ENCODE measurements at regions not wholly inside any gene's neighbourhood (a gene's known extent, or its start where the extent isn't known, plus 50 kb on each side); places are given as distances from the start of the nearest gene placed in this dataset.

DNA sequence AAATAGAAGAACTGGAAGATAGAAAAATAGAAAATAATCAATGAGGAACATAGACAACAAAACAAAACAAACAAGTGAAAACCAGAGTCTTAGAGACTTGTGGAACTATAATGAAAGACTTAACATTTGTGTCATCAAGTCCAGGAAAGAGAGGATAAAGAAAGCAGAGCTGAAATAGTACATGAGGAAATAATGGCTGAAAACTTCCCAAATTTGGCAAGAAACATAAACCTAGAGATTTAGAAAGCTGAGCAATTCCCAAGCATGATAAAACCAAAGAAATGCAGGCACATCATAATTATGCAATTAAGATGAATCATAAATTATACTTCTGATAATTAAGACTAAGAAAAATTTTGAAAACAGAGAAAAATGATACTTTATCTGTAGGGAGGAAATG lies 614.5 kb downstream of the ETS1 start:
- no peak for DNase-seq
- Mint-ChIP-seq H3K27ac (no peak overlapping the region), H3K9me3 (no peaks in the 10 kb centered on the region), H3K4me1 (ENCODE audit: low read depth) (no peaks in the 10 kb centered on the region), H3K36me3 (ENCODE audit: low read depth) (no peaks in the 10 kb centered on the region), H3K27me3 (ENCODE audit: insufficient read depth) (no peaks in the 10 kb centered on the region), H3K4me3 (no peak overlapping the region)
- TF ChIP-seq, protein P1, sequence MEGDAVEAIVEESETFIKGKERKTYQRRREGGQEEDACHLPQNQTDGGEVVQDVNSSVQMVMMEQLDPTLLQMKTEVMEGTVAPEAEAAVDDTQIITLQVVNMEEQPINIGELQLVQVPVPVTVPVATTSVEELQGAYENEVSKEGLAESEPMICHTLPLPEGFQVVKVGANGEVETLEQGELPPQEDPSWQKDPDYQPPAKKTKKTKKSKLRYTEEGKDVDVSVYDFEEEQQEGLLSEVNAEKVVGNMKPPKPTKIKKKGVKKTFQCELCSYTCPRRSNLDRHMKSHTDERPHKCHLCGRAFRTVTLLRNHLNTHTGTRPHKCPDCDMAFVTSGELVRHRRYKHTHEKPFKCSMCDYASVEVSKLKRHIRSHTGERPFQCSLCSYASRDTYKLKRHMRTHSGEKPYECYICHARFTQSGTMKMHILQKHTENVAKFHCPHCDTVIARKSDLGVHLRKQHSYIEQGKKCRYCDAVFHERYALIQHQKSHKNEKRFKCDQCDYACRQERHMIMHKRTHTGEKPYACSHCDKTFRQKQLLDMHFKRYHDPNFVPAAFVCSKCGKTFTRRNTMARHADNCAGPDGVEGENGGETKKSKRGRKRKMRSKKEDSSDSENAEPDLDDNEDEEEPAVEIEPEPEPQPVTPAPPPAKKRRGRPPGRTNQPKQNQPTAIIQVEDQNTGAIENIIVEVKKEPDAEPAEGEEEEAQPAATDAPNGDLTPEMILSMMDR (IDR thresholded peaks at IDR 0.05) = no peak

- H3K36me3 Mint-ChIP-seq (ENCODE audit: low read depth) = no peaks in the 10 kb centered on the region
- DNase-seq = no peak
- H3K4me3 Mint-ChIP-seq = no peak overlapping the region
- no peaks in the 10 kb centered on the region; the same call in 1 of the 2 replicates for H3K27me3 Mint-ChIP-seq (ENCODE audit: insufficient read depth)
- H3K9me3 Mint-ChIP-seq = no peaks in the 10 kb centered on the region
- TF ChIP-seq, protein P1 (IDR thresholded peaks at IDR 0.05) = no peak
- no peak overlapping the region for H3K27ac Mint-ChIP-seq
- H3K4me1 Mint-ChIP-seq (ENCODE audit: low read depth) = peaks cover 4% of the 10 kb centered on the region; the same call in 1 of the 2 replicates
Observed at GRCh38 chr11:127971448-127971847, 615.9 kb downstream of the ETS1 start.

- H3K36me3 Mint-ChIP-seq (ENCODE audit: low read depth) = no peaks in the 10 kb centered on the region
- H3K27ac Mint-ChIP-seq = no peak overlapping the region
- no peak overlapping the region for H3K4me3 Mint-ChIP-seq
- H3K9me3 Mint-ChIP-seq = no peaks in the 10 kb centered on the region
- peaks cover 9% of the 10 kb centered on the region; the same call in 1 of the 2 replicates for H3K4me1 Mint-ChIP-seq (ENCODE audit: low read depth)
- TF ChIP-seq, protein P1 (IDR thresholded peaks at IDR 0.05) = no peak
- no peak for DNase-seq
- H3K27me3 Mint-ChIP-seq (ENCODE audit: insufficient read depth) = no peaks in the 10 kb centered on the region; the same call in 1 of the 2 replicates
Observed at GRCh38 chr11:127966821-127967220, 620.5 kb downstream of the ETS1 start.

DNA sequence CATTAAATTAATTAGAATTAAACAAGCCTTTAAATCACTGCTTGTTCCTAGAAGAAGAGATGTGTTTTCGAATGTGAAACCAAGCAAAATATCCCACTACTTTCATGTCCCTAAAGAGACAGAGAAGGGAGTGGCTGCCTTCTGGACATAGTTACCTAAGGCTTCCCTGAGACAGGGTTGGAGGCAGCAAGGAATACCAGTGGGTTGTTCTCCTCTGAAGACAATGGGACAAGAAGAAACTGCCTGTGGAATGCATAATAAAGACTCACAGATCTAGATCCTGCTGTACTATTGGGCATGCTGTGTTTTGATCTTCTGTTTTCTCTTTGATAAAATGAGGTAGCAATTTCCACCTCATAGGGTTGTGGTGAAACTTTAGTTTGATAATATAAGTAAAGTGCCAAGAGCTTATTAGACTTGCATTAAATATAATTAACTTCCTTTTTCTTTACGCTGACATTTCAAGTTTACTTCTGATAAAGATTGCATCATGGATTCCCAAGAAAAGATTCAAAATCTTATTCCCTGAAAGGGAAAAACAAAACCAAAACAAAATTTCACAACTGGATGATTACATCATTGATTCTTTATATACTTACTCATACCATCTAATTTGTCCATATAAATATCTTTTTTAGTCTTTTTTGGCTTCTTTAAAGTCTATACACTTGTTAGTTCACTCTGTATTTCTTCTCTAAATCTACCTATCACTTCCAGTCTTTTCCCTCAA lies 621.3 kb downstream of the ETS1 start:
- H3K4me1 Mint-ChIP-seq (ENCODE audit: low read depth) = peaks cover 9% of the 10 kb centered on the region; the same call in 1 of the 2 replicates
- no peak overlapping the region for H3K27ac Mint-ChIP-seq
- H3K27me3 Mint-ChIP-seq (ENCODE audit: insufficient read depth) = no peaks in the 10 kb centered on the region; the same call in 1 of the 2 replicates
- no peak overlapping the region for H3K4me3 Mint-ChIP-seq
- no peaks in the 10 kb centered on the region for H3K9me3 Mint-ChIP-seq
- TF ChIP-seq, protein P1 (IDR thresholded peaks at IDR 0.05) = no peak
- H3K36me3 Mint-ChIP-seq (ENCODE audit: low read depth) = no peaks in the 10 kb centered on the region
- no peak for DNase-seq

DNA sequence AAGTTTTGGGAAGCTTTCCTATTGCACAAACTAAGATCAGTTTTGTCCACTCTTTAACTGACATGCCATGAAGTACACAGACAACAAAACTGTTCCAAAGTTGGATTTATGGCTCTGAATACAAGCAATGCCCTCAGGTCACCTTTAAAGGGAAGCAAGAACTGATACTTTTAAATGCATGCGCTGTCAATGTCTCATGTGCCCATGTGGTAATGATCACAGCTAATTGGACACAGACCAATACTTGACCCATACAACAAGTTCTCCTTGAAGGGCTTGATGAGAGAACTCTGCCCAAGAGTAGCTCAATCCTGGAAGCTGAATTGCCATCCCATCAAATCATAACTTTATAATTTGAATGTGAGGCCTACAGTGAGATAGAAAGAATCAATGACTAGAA lies 624.9 kb downstream of the ETS1 start:
- TF ChIP-seq, protein P1 (IDR thresholded peaks at IDR 0.05) = no peak
- peak; percentile 1 for DNase-seq
- H3K4me1 Mint-ChIP-seq (ENCODE audit: low read depth) = peaks cover 9% of the 10 kb centered on the region; the same call in 1 of the 2 replicates
- no peaks in the 10 kb centered on the region for H3K9me3 Mint-ChIP-seq
- no peaks in the 10 kb centered on the region for H3K36me3 Mint-ChIP-seq (ENCODE audit: low read depth)
- H3K27ac Mint-ChIP-seq = no peak overlapping the region
- H3K4me3 Mint-ChIP-seq = no peak overlapping the region
- H3K27me3 Mint-ChIP-seq (ENCODE audit: insufficient read depth) = no peaks in the 10 kb centered on the region; the same call in 1 of the 2 replicates
